ENCODE measurements at regions not wholly inside any gene's neighbourhood (a gene's known extent, or its start where the extent isn't known, plus 50 kb on each side); places are given as distances from the start of the nearest gene placed in this dataset.

GRCh38 chr1:208803011-208803811 lies 559.0 kb upstream of the PLXNA2 start:
- H3K27ac Mint-ChIP-seq, result no peak overlapping the region
- DNase-seq (ENCODE audit: low spot score in 2 of 2), result no peak
- H3K9me3 Mint-ChIP-seq, result peaks cover 0 to 7% of the 10 kb centered on the region in 2 donors
- H3K36me3 Mint-ChIP-seq, result no peaks in the 10 kb centered on the region
- no peak for ATAC-seq

GRCh38 chr1:208807446-208808127 lies 563.4 kb upstream of the PLXNA2 start:
- no peaks in the 10 kb centered on the region for H3K36me3 Mint-ChIP-seq
- DNase-seq (ENCODE audit: low spot score in 2 of 2), result no peak
- H3K27ac Mint-ChIP-seq, result no peak overlapping the region
- peaks cover 5 to 20% of the 10 kb centered on the region in 2 donors for H3K9me3 Mint-ChIP-seq
- no peak for ATAC-seq

GRCh38 chr1:208808301-208808700 lies 564.1 kb upstream of the PLXNA2 start:
- no peaks in the 10 kb centered on the region for H3K36me3 Mint-ChIP-seq

GRCh38 chr1:208809876-208810275 lies 565.7 kb upstream of the PLXNA2 start:
- peaks cover 5 to 16% of the 10 kb centered on the region in 2 donors for H3K9me3 Mint-ChIP-seq
- DNase-seq (ENCODE audit: low spot score in 2 of 2), result no peak
- no peaks in the 10 kb centered on the region for H3K36me3 Mint-ChIP-seq
- ATAC-seq, result no peak
- no peak overlapping the region for H3K27ac Mint-ChIP-seq

More at GRCh38 chr1:208808301-208808700, 564.1 kb upstream of the PLXNA2 start:
- DNase-seq (ENCODE audit: low spot score in 2 of 2) (no peak), ATAC-seq (no peak)
- H3K9me3 Mint-ChIP-seq, result peaks cover 5 to 20% of the 10 kb centered on the region in 2 donors
- no peak overlapping the region for H3K27ac Mint-ChIP-seq

- Mint-ChIP-seq H3K27ac (no peak overlapping the region), H3K36me3 (no peaks in the 10 kb centered on the region), H3K9me3 (peaks cover 0 to 3% of the 10 kb centered on the region in 2 donors)
- no peak for ATAC-seq
- no peak for DNase-seq (ENCODE audit: low spot score in 2 of 2)
These were observed 574.7 kb upstream of the PLXNA2 start for GRCh38 chr1:208818770-208819445.

- Mint-ChIP-seq H3K9me3 (peaks cover 0 to 6% of the 10 kb centered on the region in 2 donors), H3K27ac (no peak overlapping the region), H3K36me3 (no peaks in the 10 kb centered on the region)
- DNase-seq (ENCODE audit: low spot score in 2 of 2) (no peak), ATAC-seq (no peak)
These were observed 576.5 kb upstream of the PLXNA2 start for GRCh38 chr1:208820580-208821212.

- no peak for ATAC-seq
- H3K36me3 Mint-ChIP-seq, result no peaks in the 10 kb centered on the region
- peaks cover 0 to 6% of the 10 kb centered on the region in 2 donors for H3K9me3 Mint-ChIP-seq
- no peak overlapping the region for H3K27ac Mint-ChIP-seq
- no peak for DNase-seq (ENCODE audit: low spot score in 2 of 2)
These were observed 577.8 kb upstream of the PLXNA2 start for GRCh38 chr1:208821939-208822338.

- H3K27ac Mint-ChIP-seq, result no peak overlapping the region
- DNase-seq (ENCODE audit: low spot score in 2 of 2), result no peak
- H3K36me3 Mint-ChIP-seq, result no peaks in the 10 kb centered on the region
- H3K9me3 Mint-ChIP-seq, result peaks cover 0 to 3% of the 10 kb centered on the region in 2 donors
- ATAC-seq, result no peak
These were observed 581.1 kb upstream of the PLXNA2 start for GRCh38 chr1:208825300-208825699.

GRCh38 chr1:208829595-208829994 lies 585.4 kb upstream of the PLXNA2 start:
- Mint-ChIP-seq H3K27ac (no peak overlapping the region), H3K9me3 (peaks cover 0 to 3% of the 10 kb centered on the region in 2 donors), H3K36me3 (no peaks in the 10 kb centered on the region)
- DNase-seq (ENCODE audit: low spot score in 2 of 2) (no peak), ATAC-seq (no peak)

- Mint-ChIP-seq H3K9me3 (no peaks in the 10 kb centered on the region), H3K27ac (no peak overlapping the region), H3K36me3 (no peaks in the 10 kb centered on the region)
- ATAC-seq, result no peak
- DNase-seq (ENCODE audit: low spot score in 2 of 2), result no peak
These were observed 590.4 kb upstream of the PLXNA2 start for GRCh38 chr1:208834381-208835096.

- ATAC-seq (no peak), DNase-seq (ENCODE audit: low spot score in 2 of 2) (no peak)
- Mint-ChIP-seq H3K9me3 (no peaks in the 10 kb centered on the region), H3K27ac (no peak overlapping the region), H3K36me3 (no peaks in the 10 kb centered on the region)
These were observed 590.9 kb upstream of the PLXNA2 start for GRCh38 chr1:208835097-208835463.

GRCh38 chr1:208835781-208836180 lies 591.6 kb upstream of the PLXNA2 start:
- ATAC-seq, result no peak
- no peak overlapping the region for H3K27ac Mint-ChIP-seq

GRCh38 chr1:208837242-208837641 lies 593.1 kb upstream of the PLXNA2 start:
- no peak overlapping the region for H3K27ac Mint-ChIP-seq
- H3K9me3 Mint-ChIP-seq, result peaks cover 0 to under 1% of the 10 kb centered on the region in 2 donors
- no peaks in the 10 kb centered on the region for H3K36me3 Mint-ChIP-seq
- ATAC-seq (no peak), DNase-seq (ENCODE audit: low spot score in 2 of 2) (no peak)

More at GRCh38 chr1:208835781-208836180, 591.6 kb upstream of the PLXNA2 start:
- Mint-ChIP-seq H3K9me3 (no peaks in the 10 kb centered on the region), H3K36me3 (no peaks in the 10 kb centered on the region)
- no peak for DNase-seq (ENCODE audit: low spot score in 2 of 2)

GRCh38 chr1:208841436-208841835 lies 597.3 kb upstream of the PLXNA2 start:
- DNase-seq (ENCODE audit: low spot score in 2 of 2) (no peak), ATAC-seq (no peak)
- peaks cover 0 to 9% of the 10 kb centered on the region in 2 donors for H3K9me3 Mint-ChIP-seq
- H3K27ac Mint-ChIP-seq, result no peak overlapping the region
- no peaks in the 10 kb centered on the region for H3K36me3 Mint-ChIP-seq

GRCh38 chr1:208842451-208842850 lies 598.3 kb upstream of the PLXNA2 start:
- Mint-ChIP-seq H3K36me3 (no peaks in the 10 kb centered on the region), H3K9me3 (peaks cover 0 to 9% of the 10 kb centered on the region in 2 donors), H3K27ac (no peak overlapping the region)
- ATAC-seq (no peak), DNase-seq (ENCODE audit: low spot score in 2 of 2) (no peak)

GRCh38 chr1:208844158-208844557 lies 600.0 kb upstream of the PLXNA2 start:
- no peaks in the 10 kb centered on the region for H3K36me3 Mint-ChIP-seq
- peaks cover 0 to 9% of the 10 kb centered on the region in 2 donors for H3K9me3 Mint-ChIP-seq
- no peak for ATAC-seq

More at GRCh38 chr1:208844158-208844557, 600.0 kb upstream of the PLXNA2 start:
- no peak overlapping the region for H3K27ac Mint-ChIP-seq
- no peak for DNase-seq (ENCODE audit: low spot score in 2 of 2)

Measured in activated naive CD4-positive, alpha-beta T cell treated with anti-CD3 and anti-CD28 coated beads, Interleukin-2, amount 50 U/mL, for 72 hours (primary cell).